Heart left ventricle (tissue), 16 donors: ENCODE measurements at regions not wholly inside any gene's neighbourhood (a gene's known extent, or its start where the extent isn't known, plus 50 kb on each side); places are given as distances from the start of the nearest gene placed in this dataset.

Source experiments
- ATAC-seq, 4 donors: fragments of 200-7000 bp; cut with Tn5 transposase; one replicate each; pipeline ENCODE4 v1.9.1; 2020 to 2022; ENCODE audit warnings: moderate library complexity in 4 of 4, mild to moderate bottlenecking in 3 of 4, moderate number of reproducible peaks in 1 of 4
- DNase-seq, 5 donors: peaks; one replicate each; pipeline ENCODE4 v3.0.0-alpha.2; 2020
- H3K27ac ChIP-seq, 12 donors: fragments of 200-600 bp; sonication (generic) in 4 of 12; one replicate each; pipeline versions ENCODE4 v1.5.0 to v1.8.0; 2016 to 2022; ENCODE audit warnings: mild to moderate bottlenecking in 2 of 12
- H3K27me3 ChIP-seq, 9 donors: fragments of 200-600 bp; sonication (generic) in 2 of 9; one replicate each; pipeline versions ENCODE4 v1.5.1 to v1.8.0; 2016 to 2022; ENCODE audit warnings: mild to moderate bottlenecking in 3 of 9
- H3K36me3 ChIP-seq, 9 donors: fragments of 200-600 bp; sonication (generic) in 2 of 9; one replicate each; pipeline versions ENCODE4 v1.5.0 to v1.8.0; 2018 to 2022; ENCODE audit warnings: mild to moderate bottlenecking in 2 of 9
- H3K4me1 ChIP-seq, 12 donors: fragments of 200-600 bp; sonication (generic) in 4 of 12; one replicate each; pipeline versions ENCODE4 v1.5.0 to v1.8.0; 2016 to 2022; ENCODE audit warnings: mild to moderate bottlenecking in 3 of 12
- H3K4me3 ChIP-seq, 12 donors: fragments of 200-600 bp; sonication (generic) in 4 of 12; one replicate each; pipeline versions ENCODE4 v1.5.0 to v1.8.0; 2017 to 2022; ENCODE audit warnings: mild to moderate bottlenecking in 9 of 12, moderate library complexity in 4 of 12
- H3K9me3 ChIP-seq, 12 donors: fragments of 200-600 bp; sonication (generic) in 4 of 12; one replicate each; pipeline versions ENCODE4 v1.5.0 to v1.8.0; 2016 to 2022; ENCODE audit warnings: mild to moderate bottlenecking in 1 of 12
- CTCF ChIP-seq, 12 donors: fragments of 200-600 bp; sonication (generic) in 4 of 12; IDR thresholded peaks; one replicate each; pipeline versions ENCODE4 v1.5.0 to v1.8.0; 2018 to 2022; ENCODE audit warnings: antibody characterized with exemption in 12 of 12, mild to moderate bottlenecking in 5 of 12
- POLR2A ChIP-seq, 2 donors: fragments of 450-650 bp; IDR thresholded peaks; one replicate each; pipeline ENCODE4 v1.6.1; 2017; ENCODE audit warnings: antibody characterized with exemption in 2 of 2, mild to moderate bottlenecking in 2 of 2, moderate library complexity in 2 of 2
- WGBS, 4 donors: extraction: QIAGEN DNeasy Blood & Tissue Kit in 2 of 4; methylation state at CpG; one replicate each; pipeline versions ENCODE4 v1.1.5 to v1.1.7; 2013 to 2018; 5-methylcytosine and 5-hydroxymethylcytosine counted together
- intact Hi-C, 10 donors: fragments of 100-400 bp; cut with DNase I; formaldehyde crosslinking; loops; one replicate each; pipeline versions ENCODE4 v1.11.1 to v1.14.2; 2022
- donor health status: ischemic (EF 13 %, LVEDD 7.1; RV severe dilation, severe dysfunction).
- donor health status: healthy with polysubstance abuse.
- donor health status: DM: no; HTN: yes; CAD: no.
- donor health status: DM: no; HTN: no; CAD: no.
- donor health status: ischemic (EF 25% LVEDD 6.9; RV normal size, moderate dysfunction).
- donor health status: ischemic (EF 25% LVEDD 5.7; RV mildly dilated, moderate dysfunction).
- donor health status: healthy.
- donor health status: DM: yes; HTN: yes; CAD: no.
- donor health status: ischemic (EF 35%, LVEDD 5.7; RV mildly dilated, moderate dysfunction).
- donor health status: nonischemic (EF 11% LVEDD 7.7; RV severe dilation, severe dysfunction).
- donor health status: DM: yes; HTN: yes; CAD: no.
- donor health status: PGD.
- donor health status: ischemic (EF 29% LVEDD 5.4; RV normal size, mild dysfunction).
- donor health status: nonischemic (EF 23%, LVEDD 6.1; RV moderate dilation, normal function).

GRCh38 chr2:48169141-48169592, 145.3 kb upstream of the FOXN2 start:
- H3K27me3 ChIP-seq: no peaks in the 10 kb centered on the region
- peak overlapping the region in 1 of 12 donors; percentile 75 for H3K27ac ChIP-seq
- H3K9me3 ChIP-seq: peaks cover 0 to 9% (median 0%) of the 10 kb centered on the region in 12 donors
- intact Hi-C loops: no loop called here
- 83 to 88% (median 86%) methylated on average over 2 of the region's 2 CpGs for WGBS, 4 donors
- no peak for DNase-seq
- no peak overlapping the region for H3K4me3 ChIP-seq
- peaks cover 0 to 24% (median 0%) of the 10 kb centered on the region in 12 donors for H3K4me1 ChIP-seq
- no peaks in the 10 kb centered on the region for H3K36me3 ChIP-seq
- ATAC-seq: peak in 1 of 4 donors; percentile 65
- TF ChIP-seq CTCF (IDR thresholded peaks at IDR 0.05): no peak
- TF ChIP-seq POLR2A (IDR thresholded peaks at IDR 0.05): no peak

- 95 to 97% (median 95%) methylated on average over 4 of the region's 4 CpGs for WGBS, 4 donors
Observed at GRCh38 chr2:48170281-48170680, 144.2 kb upstream of the FOXN2 start.

GRCh38 chr2:48173141-48173540, 141.3 kb upstream of the FOXN2 start:
- H3K27ac ChIP-seq: no peak overlapping the region
- H3K4me1 ChIP-seq: peaks cover 0 to 28% (median 0%) of the 10 kb centered on the region in 12 donors
- intact Hi-C loops: no loop called here
- H3K27me3 ChIP-seq: no peaks in the 10 kb centered on the region
- H3K4me3 ChIP-seq: no peak overlapping the region
- no peaks in the 10 kb centered on the region for H3K36me3 ChIP-seq
- 81 to 97% (median 96%) methylated on average over 3 of the region's 3 CpGs for WGBS, 4 donors
- ATAC-seq (no peak), DNase-seq (no peak)
- TF ChIP-seq CTCF (IDR thresholded peaks at IDR 0.05): no peak
- no peak for TF ChIP-seq POLR2A (IDR thresholded peaks at IDR 0.05)
- no peaks in the 10 kb centered on the region for H3K9me3 ChIP-seq

More at GRCh38 chr2:48170281-48170680, 144.2 kb upstream of the FOXN2 start:
- H3K27ac ChIP-seq: no peak overlapping the region
- no peak for ATAC-seq
- TF ChIP-seq CTCF (IDR thresholded peaks at IDR 0.05) (no peak), POLR2A (IDR thresholded peaks at IDR 0.05) (no peak)
- no peak for DNase-seq
- intact Hi-C loops: no loop called here
- H3K4me3 ChIP-seq: no peak overlapping the region
- H3K4me1 ChIP-seq: peaks cover 0 to 28% (median 0%) of the 10 kb centered on the region in 12 donors
- H3K27me3 ChIP-seq: no peaks in the 10 kb centered on the region
- no peaks in the 10 kb centered on the region for H3K36me3 ChIP-seq
- peaks cover 0 to 9% (median 0%) of the 10 kb centered on the region in 12 donors for H3K9me3 ChIP-seq

GRCh38 chr2:48174503-48174902, 140.0 kb upstream of the FOXN2 start:
- ATAC-seq (peak in 3 of 4 donors; percentile 32 to 70 (median 41)), DNase-seq (no peak)
- H3K9me3 ChIP-seq: peaks cover 0 to 4% (median 0%) of the 10 kb centered on the region in 12 donors
- H3K27me3 ChIP-seq: no peaks in the 10 kb centered on the region
- intact Hi-C loops: no loop called here
- H3K36me3 ChIP-seq: no peaks in the 10 kb centered on the region
- WGBS, 4 donors: 71 to 77% (median 73%) methylated on average over 2 of the region's 2 CpGs
- peak overlapping the region in 1 of 12 donors; percentile 47 for H3K27ac ChIP-seq
- H3K4me1 ChIP-seq: peaks cover 0 to 20% (median 0%) of the 10 kb centered on the region in 12 donors
- TF ChIP-seq CTCF (IDR thresholded peaks at IDR 0.05): no peak
- TF ChIP-seq POLR2A (IDR thresholded peaks at IDR 0.05): no peak
- H3K4me3 ChIP-seq: no peak overlapping the region
